ENCODE measurements at regions not wholly inside any gene's neighbourhood (a gene's known extent, or its start where the extent isn't known, plus 50 kb on each side); places are given as distances from the start of the nearest gene placed in this dataset.

GRCh38 chr10:4639960-4640359 is 186.0 kb upstream of the AKR1E2 start:
- no peak for TF ChIP-seq CTCF (IDR thresholded peaks at IDR 0.05; ENCODE audit: poor library complexity)
- TF ChIP-seq EZH2 (IDR thresholded peaks at IDR 0.05; ENCODE audit: borderline replicate concordance), result no peak
